Activated B cell treated with CpG ODN at 0.5 μM for 24 hours (primary cell): ENCODE measurements at regions not wholly inside any gene's neighbourhood (a gene's known extent, or its start where the extent isn't known, plus 50 kb on each side); places are given as distances from the start of the nearest gene placed in this dataset.
"Not testable (repeated sequence)": the region's sequence is repeated elsewhere in the genome, so short reads cannot be mapped to it uniquely, and the experiment has no call there.

Experiments used
- ATAC-seq: fragments of 200-7000 bp; cut with Tn5 transposase; one replicate; pipeline ENCODE4 v1.10.0; 2021; ENCODE audit warnings: low read depth, mild to moderate bottlenecking, moderate library complexity
- CTCF ChIA-PET: fragments of 350-600 bp; sonication (Branson Sonifier 250); formaldehyde crosslinking; loops from one replicate; lab custom pipeline; 2021; ENCODE audit warnings: antibody characterized with exemption; lab: Charles Lee
- POLR2A ChIA-PET: fragments of 350-600 bp; sonication (Branson Sonifier 250); formaldehyde crosslinking; loops from one replicate; lab custom pipeline; 2021; ENCODE audit warnings: antibody characterized with exemption; lab: Charles Lee
- DNase-seq: peaks from one replicate; pipeline ENCODE4 v3.0.0; 2022
- H3K27ac Mint-ChIP-seq: one replicate; pipeline ENCODE4 v1.8.0; 2020; ENCODE audit warnings: mixed read lengths
- H3K27me3 Mint-ChIP-seq: one replicate; pipeline ENCODE4 v1.8.0; 2021; ENCODE audit warnings: mixed read lengths
- H3K36me3 Mint-ChIP-seq: one replicate; pipeline ENCODE4 v1.8.0; 2021; ENCODE audit warnings: low read depth, mixed read lengths
- H3K4me1 Mint-ChIP-seq: one replicate; pipeline ENCODE4 v1.8.0; 2021; ENCODE audit warnings: mixed read lengths
- H3K4me3 Mint-ChIP-seq: one replicate; pipeline ENCODE4 v1.8.0; 2020; ENCODE audit warnings: mild to moderate bottlenecking, mixed read lengths
- H3K9me3 Mint-ChIP-seq: one replicate; pipeline ENCODE4 v1.8.0; 2020; ENCODE audit warnings: mixed read lengths
- intact Hi-C: fragments of 100-400 bp; cut with micrococcal nuclease; formaldehyde crosslinking; loops from one replicate; pipeline ENCODE4 v1.15.1; 2024
- TF ChIP-seq, protein P1 (sequence below): fragments of 200-600 bp; IDR thresholded peaks from one replicate; pipeline ENCODE4 v1.8.0; 2022; ENCODE audit warnings: antibody characterized with exemption, mild to moderate bottlenecking

GRCh38 chr6:155629652-155630051 lies 174.0 kb upstream of the NOX3 start:
- H3K4me1 Mint-ChIP-seq: peaks cover 4% of the 10 kb centered on the region
- no peaks in the 10 kb centered on the region for H3K36me3 Mint-ChIP-seq
- ChIA-PET CTCF (no interaction called here), POLR2A (no interaction called here)
- TF ChIP-seq, protein P1, sequence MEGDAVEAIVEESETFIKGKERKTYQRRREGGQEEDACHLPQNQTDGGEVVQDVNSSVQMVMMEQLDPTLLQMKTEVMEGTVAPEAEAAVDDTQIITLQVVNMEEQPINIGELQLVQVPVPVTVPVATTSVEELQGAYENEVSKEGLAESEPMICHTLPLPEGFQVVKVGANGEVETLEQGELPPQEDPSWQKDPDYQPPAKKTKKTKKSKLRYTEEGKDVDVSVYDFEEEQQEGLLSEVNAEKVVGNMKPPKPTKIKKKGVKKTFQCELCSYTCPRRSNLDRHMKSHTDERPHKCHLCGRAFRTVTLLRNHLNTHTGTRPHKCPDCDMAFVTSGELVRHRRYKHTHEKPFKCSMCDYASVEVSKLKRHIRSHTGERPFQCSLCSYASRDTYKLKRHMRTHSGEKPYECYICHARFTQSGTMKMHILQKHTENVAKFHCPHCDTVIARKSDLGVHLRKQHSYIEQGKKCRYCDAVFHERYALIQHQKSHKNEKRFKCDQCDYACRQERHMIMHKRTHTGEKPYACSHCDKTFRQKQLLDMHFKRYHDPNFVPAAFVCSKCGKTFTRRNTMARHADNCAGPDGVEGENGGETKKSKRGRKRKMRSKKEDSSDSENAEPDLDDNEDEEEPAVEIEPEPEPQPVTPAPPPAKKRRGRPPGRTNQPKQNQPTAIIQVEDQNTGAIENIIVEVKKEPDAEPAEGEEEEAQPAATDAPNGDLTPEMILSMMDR: no peak
- no peak overlapping the region for H3K27ac Mint-ChIP-seq
- ATAC-seq (no peak), DNase-seq (no peak)
- intact Hi-C loops: no loop called here
- H3K9me3 Mint-ChIP-seq: peaks cover 2% of the 10 kb centered on the region
- no peak overlapping the region for H3K4me3 Mint-ChIP-seq
- no peaks in the 10 kb centered on the region for H3K27me3 Mint-ChIP-seq

DNA sequence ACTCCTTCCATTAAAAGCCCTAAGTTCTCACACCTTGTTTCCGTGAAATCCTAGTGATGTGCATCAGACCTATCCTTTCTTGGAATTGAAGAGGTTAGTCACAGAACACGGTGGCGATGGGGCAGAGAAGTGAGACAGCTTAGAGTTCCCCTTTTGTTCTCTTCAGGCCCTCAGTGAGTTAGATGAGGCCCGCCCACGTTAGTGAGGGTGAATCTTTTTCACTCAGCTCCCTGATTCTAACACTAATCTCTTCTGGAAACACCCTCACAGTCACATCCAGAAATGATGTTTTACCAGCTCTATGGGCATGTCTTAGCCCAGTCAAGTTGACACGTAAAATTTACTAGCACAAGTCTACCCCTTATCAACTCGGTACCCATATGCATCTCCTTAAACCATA lies 172.7 kb upstream of the NOX3 start:
- Mint-ChIP-seq H3K4me1 (peaks cover 4% of the 10 kb centered on the region), H3K36me3 (no peaks in the 10 kb centered on the region), H3K27ac (no peak overlapping the region), H3K9me3 (peaks cover 2% of the 10 kb centered on the region), H3K27me3 (no peaks in the 10 kb centered on the region), H3K4me3 (no peak overlapping the region)
- TF ChIP-seq, protein P1: no peak
- ATAC-seq (no peak), DNase-seq (no peak)
- POLR2A ChIA-PET: no interaction called here
- CTCF ChIA-PET: no interaction called here
- intact Hi-C loops: no loop called here

DNA sequence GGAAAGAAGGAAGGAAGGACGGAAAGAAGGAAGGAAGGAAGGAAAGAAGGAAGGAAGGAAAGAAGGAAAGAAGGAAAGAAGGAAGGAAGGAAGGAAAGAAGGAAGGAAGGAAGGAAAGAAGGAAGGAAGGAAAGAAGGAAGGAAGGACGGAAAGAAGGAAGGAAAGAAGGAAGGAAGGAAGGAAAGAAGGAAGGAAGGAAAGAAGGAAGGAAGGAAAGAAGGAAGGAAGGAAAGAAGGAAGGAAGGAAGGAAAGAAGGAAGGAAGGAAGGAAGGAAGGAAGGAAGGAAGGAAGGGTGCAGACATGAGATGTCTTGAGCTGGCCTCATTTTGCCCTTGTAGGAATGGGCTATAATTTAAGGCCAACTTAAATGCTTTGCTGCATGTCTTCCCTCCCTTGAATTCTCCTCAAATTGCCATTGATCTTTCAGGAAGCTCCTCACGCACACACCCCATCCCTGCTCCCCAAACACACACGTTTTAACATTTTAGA lies 172.1 kb upstream of the NOX3 start:
- H3K9me3 Mint-ChIP-seq, DNase-seq, H3K27me3 Mint-ChIP-seq, ATAC-seq, CTCF ChIA-PET, H3K4me1 Mint-ChIP-seq, H3K27ac Mint-ChIP-seq, POLR2A ChIA-PET, intact Hi-C loops, H3K4me3 Mint-ChIP-seq, H3K36me3 Mint-ChIP-seq: not testable (repeated sequence)

GRCh38 chr6:155623450-155624178 lies 168.0 kb upstream of the NOX3 start:
- Mint-ChIP-seq H3K4me1 (peaks cover 3% of the 10 kb centered on the region), H3K4me3 (no peak overlapping the region), H3K27ac (no peak overlapping the region), H3K36me3 (no peaks in the 10 kb centered on the region), H3K27me3 (no peaks in the 10 kb centered on the region), H3K9me3 (no peaks in the 10 kb centered on the region)
- intact Hi-C loops: no loop called here
- ChIA-PET CTCF (no interaction called here), POLR2A (no interaction called here)
- TF ChIP-seq, protein P1: no peak
- no peak for DNase-seq
- ATAC-seq: no peak

DNA sequence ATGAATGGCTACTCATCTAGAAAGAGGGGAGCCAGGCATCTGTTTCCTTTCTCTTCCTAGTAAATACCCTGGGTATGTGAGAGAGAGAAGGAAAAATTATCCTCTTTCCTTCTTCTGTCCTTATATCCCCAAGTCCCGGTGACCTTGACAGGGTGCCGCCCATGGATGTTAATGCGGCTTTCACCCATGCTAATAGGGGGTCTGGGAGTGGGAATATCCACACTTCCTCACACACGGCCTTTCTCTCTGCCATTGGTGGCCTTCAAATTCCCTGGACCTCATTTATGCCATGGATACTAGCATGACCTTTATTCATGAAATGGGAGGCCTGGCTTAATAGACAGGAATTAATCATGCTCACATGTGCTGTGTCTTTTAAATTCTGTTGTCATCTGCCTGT lies 159.0 kb upstream of the NOX3 start:
- ATAC-seq (no peak), DNase-seq (no peak)
- Mint-ChIP-seq H3K27me3 (no peaks in the 10 kb centered on the region), H3K9me3 (peaks cover 16% of the 10 kb centered on the region), H3K36me3 (no peaks in the 10 kb centered on the region), H3K4me3 (no peak overlapping the region), H3K4me1 (no peaks in the 10 kb centered on the region), H3K27ac (no peak overlapping the region)
- intact Hi-C loops: no loop called here
- ChIA-PET CTCF (no interaction called here), POLR2A (no interaction called here)
- TF ChIP-seq, protein P1: no peak
